PFSK-1 (cell line): ENCODE measurements at regions not wholly inside any gene's neighbourhood (a gene's known extent, or its start where the extent isn't known, plus 50 kb on each side); places are given as distances from the start of the nearest gene placed in this dataset.

Source experiments
- POLR2AphosphoS5 ChIP-seq: IDR thresholded peaks from 2 replicates; pipeline ENCODE4 v1.6.1; 2012; ENCODE audit warnings: low read depth, mild to moderate bottlenecking, control low read depth, low read length, moderate library complexity
- SIN3A ChIP-seq: IDR thresholded peaks from 2 replicates; pipeline ENCODE4 v1.6.1; 2012; ENCODE audit warnings: mild to moderate bottlenecking, low read length, moderate library complexity, borderline replicate concordance; ENCODE audit not compliant: insufficient read depth
- TAF1 ChIP-seq: IDR thresholded peaks from 2 replicates; pipeline ENCODE4 v1.6.1; 2012; ENCODE audit warnings: low read length, control low read depth, borderline replicate concordance; ENCODE audit not compliant: insufficient read depth

DNA sequence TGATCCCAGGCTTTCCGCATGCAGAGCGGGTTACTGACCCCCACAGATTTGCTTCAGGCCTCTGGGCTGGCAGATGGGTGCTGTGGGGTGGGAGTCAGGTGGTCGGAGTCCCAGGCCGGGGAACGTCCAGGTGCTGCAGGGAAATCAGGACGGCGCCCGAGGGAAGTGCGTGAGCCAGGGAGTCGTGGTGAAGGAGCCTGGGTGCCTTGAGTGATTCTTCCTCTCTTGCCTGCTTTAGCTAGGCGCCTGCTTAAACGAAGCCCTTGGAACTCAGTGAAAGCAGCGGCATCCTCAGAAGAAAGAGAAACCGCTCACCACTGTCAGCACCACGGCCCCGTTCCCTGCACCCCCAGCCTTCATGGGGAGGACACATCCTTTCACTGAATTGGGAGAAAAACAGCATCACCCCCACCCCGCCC is 455.6 kb downstream of the BRD1 start:
- TF ChIP-seq TAF1 = no peak
- TF ChIP-seq SIN3A = no peak
- no peak for TF ChIP-seq POLR2AphosphoS5
